ENCODE measurements at regions not wholly inside any gene's neighbourhood (a gene's known extent, or its start where the extent isn't known, plus 50 kb on each side); places are given as distances from the start of the nearest gene placed in this dataset.

DNA sequence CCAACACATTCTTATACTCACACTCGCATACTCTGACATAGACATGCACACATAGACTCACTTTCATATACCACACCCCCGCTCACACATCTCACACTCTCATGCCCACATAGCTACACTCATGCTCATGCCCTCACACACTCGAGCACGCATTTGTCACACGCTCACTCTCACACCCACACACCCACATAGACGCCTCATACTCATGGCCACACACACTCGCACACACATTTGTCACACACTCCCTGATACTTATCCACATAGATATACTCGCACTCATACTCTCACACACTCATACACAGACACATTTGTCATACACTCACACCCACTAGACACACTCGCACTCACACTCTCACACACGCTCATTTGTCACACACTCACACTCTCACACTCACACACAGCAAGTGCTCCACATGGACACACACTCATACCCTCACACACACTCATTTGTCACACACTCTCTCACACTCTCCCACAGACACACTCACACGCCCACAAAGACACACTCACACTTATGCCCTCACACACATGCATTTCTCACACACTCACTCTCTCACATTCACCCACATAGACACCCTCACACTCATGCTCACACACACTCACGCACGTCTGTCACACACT, 50.9 kb downstream of the TNP1 start:
- no peaks in the 10 kb centered on the region for H3K27me3 ChIP-seq (replicated peaks in 1 of 7)
- no peak for DNase-seq
- 87 to 94% (median 92%) methylated on average over 13 of the region's 13 CpGs for WGBS, 5 donors
- no peaks in the 10 kb centered on the region for H3K36me3 ChIP-seq
- H3K4me1 ChIP-seq: no peaks in the 10 kb centered on the region
- TF ChIP-seq POLR2A (IDR thresholded peaks at IDR 0.05) (no peak), POLR2AphosphoS5 (IDR thresholded peaks at IDR 0.05) (no peak)
- TF ChIP-seq, protein P1, sequence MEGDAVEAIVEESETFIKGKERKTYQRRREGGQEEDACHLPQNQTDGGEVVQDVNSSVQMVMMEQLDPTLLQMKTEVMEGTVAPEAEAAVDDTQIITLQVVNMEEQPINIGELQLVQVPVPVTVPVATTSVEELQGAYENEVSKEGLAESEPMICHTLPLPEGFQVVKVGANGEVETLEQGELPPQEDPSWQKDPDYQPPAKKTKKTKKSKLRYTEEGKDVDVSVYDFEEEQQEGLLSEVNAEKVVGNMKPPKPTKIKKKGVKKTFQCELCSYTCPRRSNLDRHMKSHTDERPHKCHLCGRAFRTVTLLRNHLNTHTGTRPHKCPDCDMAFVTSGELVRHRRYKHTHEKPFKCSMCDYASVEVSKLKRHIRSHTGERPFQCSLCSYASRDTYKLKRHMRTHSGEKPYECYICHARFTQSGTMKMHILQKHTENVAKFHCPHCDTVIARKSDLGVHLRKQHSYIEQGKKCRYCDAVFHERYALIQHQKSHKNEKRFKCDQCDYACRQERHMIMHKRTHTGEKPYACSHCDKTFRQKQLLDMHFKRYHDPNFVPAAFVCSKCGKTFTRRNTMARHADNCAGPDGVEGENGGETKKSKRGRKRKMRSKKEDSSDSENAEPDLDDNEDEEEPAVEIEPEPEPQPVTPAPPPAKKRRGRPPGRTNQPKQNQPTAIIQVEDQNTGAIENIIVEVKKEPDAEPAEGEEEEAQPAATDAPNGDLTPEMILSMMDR (IDR thresholded peaks at IDR 0.05 in 8 of 11, conservative IDR thresholded peaks at IDR 0.05 in 3 of 11): no peak
- H3K9me3 ChIP-seq: no peaks in the 10 kb centered on the region
- H3K4me3 ChIP-seq: no peak overlapping the region
- no peak overlapping the region for H3K27ac ChIP-seq
- intact Hi-C loops (cut with DNase I; ENCODE audit: low total_unique reads): no loop called here

DNA sequence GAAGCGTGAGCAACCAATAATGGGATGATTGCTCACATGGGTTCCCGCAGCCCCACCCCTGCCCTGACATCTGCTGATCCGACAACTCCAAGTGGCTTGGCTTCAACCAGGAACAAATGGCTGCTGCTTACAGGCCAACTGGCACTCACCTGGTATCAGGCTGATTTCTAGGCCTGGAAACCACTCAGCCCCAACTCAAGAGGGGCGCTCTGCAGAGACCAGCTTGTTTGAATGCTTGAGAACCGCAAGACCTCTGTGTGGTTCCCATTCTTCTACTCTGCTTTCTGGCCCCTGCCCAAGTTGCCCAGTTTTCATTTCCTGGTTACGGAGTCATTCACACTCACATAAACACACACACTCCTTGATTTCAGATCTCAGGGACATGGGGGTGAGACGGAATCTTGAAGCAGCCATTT, 52.0 kb downstream of the TNP1 start:
- TF ChIP-seq POLR2AphosphoS5 (IDR thresholded peaks at IDR 0.05): no peak
- TF ChIP-seq, protein P1 (IDR thresholded peaks at IDR 0.05 in 8 of 11, conservative IDR thresholded peaks at IDR 0.05 in 3 of 11): no peak
- TF ChIP-seq POLR2A (IDR thresholded peaks at IDR 0.05): no peak
- intact Hi-C loops (cut with DNase I; ENCODE audit: low total_unique reads): no loop called here

DNA sequence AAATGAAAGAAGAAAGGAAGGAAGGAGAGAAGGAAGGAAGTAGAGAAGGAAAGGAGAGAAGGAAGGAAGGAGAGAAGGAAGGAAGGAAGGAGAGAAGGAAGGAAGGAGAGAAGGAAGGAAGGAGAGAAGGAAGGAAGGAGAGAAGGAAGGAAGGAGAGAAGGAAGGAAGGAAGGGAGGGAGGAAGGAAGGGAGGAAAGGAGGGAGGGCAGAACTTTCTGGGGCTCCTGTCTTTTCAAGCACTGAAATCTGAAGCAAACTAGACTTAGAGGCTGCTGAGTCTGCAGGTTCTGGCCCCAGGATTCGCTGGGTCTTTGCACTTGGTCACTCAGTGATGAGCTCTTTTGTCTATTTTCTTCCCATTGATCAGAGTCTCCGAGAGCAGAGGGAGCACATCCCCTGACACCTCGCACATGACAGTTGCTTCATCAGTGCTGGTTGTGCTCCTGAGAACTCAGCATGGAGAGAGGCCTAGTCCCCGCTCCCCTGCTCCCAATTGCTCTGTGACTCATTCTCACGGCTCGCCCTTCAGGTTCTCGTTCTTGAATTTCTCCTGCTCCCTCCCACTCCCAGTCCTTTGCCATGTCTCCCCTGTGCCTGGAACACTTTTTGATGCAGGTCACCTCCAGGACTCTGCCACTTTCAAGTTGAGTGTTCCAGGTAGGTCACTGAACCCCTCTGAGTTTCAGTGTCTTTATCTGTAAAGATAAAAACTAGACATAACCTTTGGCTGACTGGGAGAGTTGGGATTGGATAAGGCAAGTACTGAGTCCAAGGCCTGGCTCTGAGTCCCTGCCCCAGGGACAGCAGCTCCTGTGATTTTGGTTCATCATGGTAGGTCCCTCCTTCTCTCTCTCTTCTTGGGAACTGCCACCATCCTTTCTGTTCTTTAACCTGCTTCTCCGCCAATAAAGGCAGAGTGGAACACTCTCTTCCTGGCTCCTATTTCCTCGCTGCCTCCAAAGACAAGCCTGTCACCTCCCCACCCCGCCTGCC, 55.2 kb downstream of the TNP1 start:
- Histone ChIP-seq H3K4me3 (no peak overlapping the region), H3K4me1 (no peaks in the 10 kb centered on the region), H3K27ac (no peak overlapping the region), H3K27me3 (replicated peaks in 1 of 7) (no peaks in the 10 kb centered on the region), H3K9me3 (no peaks in the 10 kb centered on the region), H3K36me3 (no peaks in the 10 kb centered on the region)
- 79 to 96% (median 85%) methylated on average over 10 of the region's 10 CpGs for WGBS, 5 donors
- DNase-seq: no peak
- TF ChIP-seq, protein P1 (IDR thresholded peaks at IDR 0.05 in 8 of 11, conservative IDR thresholded peaks at IDR 0.05 in 3 of 11): no peak
- TF ChIP-seq POLR2A (IDR thresholded peaks at IDR 0.05) (no peak), POLR2AphosphoS5 (IDR thresholded peaks at IDR 0.05) (no peak)
- intact Hi-C loops (cut with DNase I; ENCODE audit: low total_unique reads): no loop called here

More for the DNA sequence above, 52.0 kb downstream of the TNP1 start:
- WGBS, 5 donors: 75 to 92% (median 77%) methylated on average over 6 to 7 of the region's 7 CpGs
- Histone ChIP-seq H3K27me3 (replicated peaks in 1 of 7) (no peaks in the 10 kb centered on the region), H3K36me3 (no peaks in the 10 kb centered on the region), H3K27ac (no peak overlapping the region), H3K9me3 (no peaks in the 10 kb centered on the region), H3K4me1 (no peaks in the 10 kb centered on the region), H3K4me3 (no peak overlapping the region)
- DNase-seq: no peak

DNA sequence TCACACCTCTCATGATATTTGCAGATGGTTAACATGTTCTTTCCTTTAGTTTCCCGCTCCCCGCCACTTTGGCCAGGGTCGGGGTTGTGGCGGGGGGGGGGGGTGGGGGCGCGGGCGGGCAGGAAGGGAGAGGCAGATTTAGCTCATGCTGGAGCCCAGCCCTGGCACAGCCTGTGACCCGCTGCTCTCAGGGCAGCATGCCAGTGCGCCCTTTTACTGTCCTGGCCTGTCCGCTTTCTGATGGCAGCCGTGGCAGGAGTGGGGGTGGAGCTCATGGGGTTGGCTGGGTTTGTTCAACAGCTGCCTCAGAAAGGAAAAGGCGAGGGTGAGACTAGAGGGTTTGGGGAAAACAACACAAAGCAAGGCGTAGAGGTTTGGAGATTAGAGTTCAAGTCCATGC, 56.1 kb downstream of the TNP1 start:
- Histone ChIP-seq H3K9me3 (no peaks in the 10 kb centered on the region), H3K27ac (no peak overlapping the region), H3K4me3 (no peak overlapping the region), H3K36me3 (no peaks in the 10 kb centered on the region), H3K4me1 (no peaks in the 10 kb centered on the region), H3K27me3 (replicated peaks in 1 of 7) (no peaks in the 10 kb centered on the region)
- 71 to 84% (median 76%) methylated on average over 12 to 13 of the region's 13 CpGs for WGBS, 5 donors
- TF ChIP-seq POLR2A (IDR thresholded peaks at IDR 0.05) (no peak), POLR2AphosphoS5 (IDR thresholded peaks at IDR 0.05) (peak in 1 of 3 donors; percentile 9)
- TF ChIP-seq, protein P1 (IDR thresholded peaks at IDR 0.05 in 8 of 11, conservative IDR thresholded peaks at IDR 0.05 in 3 of 11): no peak
- intact Hi-C loops (cut with DNase I; ENCODE audit: low total_unique reads): no loop called here
- no peak for DNase-seq

All from spleen (tissue), 11 donors.